Calu3 (cell line): ENCODE measurements at regions not wholly inside any gene's neighbourhood (a gene's known extent, or its start where the extent isn't known, plus 50 kb on each side); places are given as distances from the start of the nearest gene placed in this dataset.

Source experiments
- BruUV-seq: library from RNA; stranded (reverse); fragments of 400-500 nt; replicated peaks from 2 replicates; lab custom pipeline; 2021; lab: Mats Ljungman, UMichigan
- CTCF ChIA-PET: fragments of 300-600 bp; sonication (Branson Sonifier 250); formaldehyde crosslinking; loops from one replicate; lab custom pipeline; 2022; ENCODE audit warnings: antibody characterized with exemption; lab: Charles Lee
- DNase-seq: peaks from one replicate; pipeline ENCODE4 v3.0.0; 2022
- H3K27ac Mint-ChIP-seq: one replicate; pipeline ENCODE4 v1.8.0; 2022; ENCODE audit warnings: mixed read lengths; ENCODE audit not compliant: unreplicated experiment
- H3K27me3 Mint-ChIP-seq: one replicate; pipeline ENCODE4 v1.8.0; 2022; ENCODE audit warnings: mixed read lengths; ENCODE audit not compliant: unreplicated experiment
- H3K36me3 Mint-ChIP-seq: one replicate; pipeline ENCODE4 v1.8.0; 2022; ENCODE audit warnings: mild to moderate bottlenecking, moderate library complexity, mixed read lengths; ENCODE audit not compliant: insufficient read depth, unreplicated experiment
- H3K4me1 Mint-ChIP-seq: one replicate; pipeline ENCODE4 v1.8.0; 2022; ENCODE audit warnings: mild to moderate bottlenecking, low read depth, mixed read lengths; ENCODE audit not compliant: unreplicated experiment
- H3K4me3 Mint-ChIP-seq: one replicate; pipeline ENCODE4 v1.8.0; 2022; ENCODE audit warnings: mild to moderate bottlenecking, low read depth, moderate library complexity, mixed read lengths; ENCODE audit not compliant: unreplicated experiment
- H3K9me3 Mint-ChIP-seq: one replicate; pipeline ENCODE4 v1.8.0; 2022; ENCODE audit warnings: low read depth, mixed read lengths; ENCODE audit not compliant: unreplicated experiment
- intact Hi-C: fragments of 100-400 bp; cut with micrococcal nuclease; formaldehyde crosslinking; loops from one replicate; pipeline ENCODE4 v1.10.0; 2022; ENCODE audit not compliant: unreplicated experiment
- TF ChIP-seq, protein P1 (sequence below): fragments of 200-600 bp; IDR thresholded peaks from one replicate; pipeline ENCODE4 v1.8.0; 2022; ENCODE audit warnings: antibody characterized with exemption; ENCODE audit not compliant: unreplicated experiment

DNA sequence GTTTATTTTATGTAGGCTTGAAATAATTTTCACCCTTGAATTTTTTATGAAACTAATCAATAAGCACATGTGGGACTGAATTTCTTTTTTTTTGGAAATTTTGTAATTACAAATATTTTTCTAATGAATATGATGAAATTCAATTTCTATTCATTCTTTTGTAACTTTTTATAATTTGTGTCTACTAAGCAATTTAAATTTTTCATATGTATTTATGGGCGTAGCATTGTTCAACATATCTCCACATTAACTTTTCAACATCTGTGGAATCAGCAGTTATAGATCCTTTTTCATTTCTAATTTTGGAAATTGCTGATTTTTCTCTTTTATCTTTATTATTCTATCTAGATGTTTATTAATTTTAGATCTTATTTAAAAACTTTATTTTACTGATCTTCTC is 1320.3 kb downstream of the C4orf33 start:
- Mint-ChIP-seq H3K4me1 (no peaks in the 10 kb centered on the region), H3K9me3 (peaks cover 2% of the 10 kb centered on the region), H3K27ac (no peak overlapping the region), H3K4me3 (no peak overlapping the region), H3K36me3 (no peaks in the 10 kb centered on the region), H3K27me3 (no peaks in the 10 kb centered on the region)
- intact Hi-C loops = loop anchor here (5.0 kb wide), 1 partner anchor 59 kb away; no protein-coding TSS in a partner anchor
- no peak for DNase-seq
- TF ChIP-seq, protein P1, sequence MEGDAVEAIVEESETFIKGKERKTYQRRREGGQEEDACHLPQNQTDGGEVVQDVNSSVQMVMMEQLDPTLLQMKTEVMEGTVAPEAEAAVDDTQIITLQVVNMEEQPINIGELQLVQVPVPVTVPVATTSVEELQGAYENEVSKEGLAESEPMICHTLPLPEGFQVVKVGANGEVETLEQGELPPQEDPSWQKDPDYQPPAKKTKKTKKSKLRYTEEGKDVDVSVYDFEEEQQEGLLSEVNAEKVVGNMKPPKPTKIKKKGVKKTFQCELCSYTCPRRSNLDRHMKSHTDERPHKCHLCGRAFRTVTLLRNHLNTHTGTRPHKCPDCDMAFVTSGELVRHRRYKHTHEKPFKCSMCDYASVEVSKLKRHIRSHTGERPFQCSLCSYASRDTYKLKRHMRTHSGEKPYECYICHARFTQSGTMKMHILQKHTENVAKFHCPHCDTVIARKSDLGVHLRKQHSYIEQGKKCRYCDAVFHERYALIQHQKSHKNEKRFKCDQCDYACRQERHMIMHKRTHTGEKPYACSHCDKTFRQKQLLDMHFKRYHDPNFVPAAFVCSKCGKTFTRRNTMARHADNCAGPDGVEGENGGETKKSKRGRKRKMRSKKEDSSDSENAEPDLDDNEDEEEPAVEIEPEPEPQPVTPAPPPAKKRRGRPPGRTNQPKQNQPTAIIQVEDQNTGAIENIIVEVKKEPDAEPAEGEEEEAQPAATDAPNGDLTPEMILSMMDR = no peak
- CTCF ChIA-PET = no interaction called here
- no TSS peak for BruUV-seq

DNA sequence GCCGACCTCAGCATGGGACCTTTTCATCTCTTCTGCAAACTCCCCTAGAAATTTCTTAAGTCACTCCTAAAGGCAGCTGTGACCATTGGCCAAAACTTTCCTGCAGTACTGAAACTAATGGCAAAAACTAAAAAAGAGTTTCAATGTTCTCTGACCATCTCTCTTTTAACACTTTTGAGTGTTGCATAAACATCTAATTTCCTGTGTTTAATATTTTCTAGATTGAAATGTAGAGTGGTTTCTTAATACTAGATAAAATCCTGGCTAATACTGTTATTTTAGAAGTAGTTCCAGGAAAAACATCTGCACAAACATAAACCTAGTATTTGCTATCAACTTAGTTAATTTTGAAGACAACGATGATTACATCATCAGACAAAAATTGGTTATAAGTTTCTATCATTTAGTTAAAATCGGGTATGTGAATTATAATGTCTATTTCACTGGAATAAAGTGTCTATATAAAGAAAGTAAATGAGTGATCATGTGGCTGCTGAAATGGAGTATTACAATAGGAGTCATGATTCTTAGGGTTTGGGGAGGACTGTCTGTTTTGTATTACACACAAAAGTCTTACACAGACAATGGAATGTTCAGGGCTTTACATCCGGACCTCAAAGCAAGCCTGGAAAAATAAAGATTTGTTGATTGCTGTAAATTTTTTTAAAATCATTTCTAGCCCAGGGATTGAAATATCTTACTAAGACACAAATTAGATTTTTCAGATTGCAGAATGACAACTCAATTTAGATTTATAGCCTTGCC is 1323.4 kb downstream of the C4orf33 start:
- H3K36me3 Mint-ChIP-seq = no peaks in the 10 kb centered on the region
- CTCF ChIA-PET = no interaction called here
- no peaks in the 10 kb centered on the region for H3K27me3 Mint-ChIP-seq
- no peak for DNase-seq
- H3K9me3 Mint-ChIP-seq = no peaks in the 10 kb centered on the region
- no peak overlapping the region for H3K27ac Mint-ChIP-seq
- no TSS peak for BruUV-seq
- H3K4me3 Mint-ChIP-seq = no peak overlapping the region
- TF ChIP-seq, protein P1 = no peak
- H3K4me1 Mint-ChIP-seq = peaks cover 11% of the 10 kb centered on the region
- intact Hi-C loops = loop anchor here (5.0 kb wide), 1 partner anchor 62 kb away; no protein-coding TSS in a partner anchor

DNA sequence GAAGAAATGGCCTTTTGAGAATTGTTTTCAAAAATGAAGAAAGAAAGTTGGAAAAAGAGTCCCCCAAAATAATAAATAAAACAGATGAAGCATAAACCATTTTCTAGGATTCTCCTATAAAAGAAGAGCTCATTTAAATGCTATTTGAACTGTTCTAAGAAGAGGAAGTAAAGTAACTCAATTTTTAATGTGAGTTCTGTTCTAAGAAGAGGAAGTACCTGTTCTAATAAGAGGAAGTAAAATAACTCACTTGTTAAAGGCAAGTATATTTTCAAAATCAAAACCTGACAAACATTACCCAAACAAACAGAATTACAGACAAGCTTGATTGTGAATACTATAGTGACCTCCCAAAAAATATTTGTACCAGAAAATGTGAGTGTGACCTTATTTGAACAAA is 1326.3 kb downstream of the C4orf33 start:
- TF ChIP-seq, protein P1 = no peak
- no peak for DNase-seq
- Mint-ChIP-seq H3K27ac (peak overlapping the region; percentile 37), H3K4me3 (no peak overlapping the region), H3K36me3 (no peaks in the 10 kb centered on the region), H3K27me3 (no peaks in the 10 kb centered on the region), H3K9me3 (no peaks in the 10 kb centered on the region), H3K4me1 (peaks cover 11% of the 10 kb centered on the region)
- BruUV-seq = no TSS peak
- intact Hi-C loops = no loop called here
- CTCF ChIA-PET = no interaction called here

DNA sequence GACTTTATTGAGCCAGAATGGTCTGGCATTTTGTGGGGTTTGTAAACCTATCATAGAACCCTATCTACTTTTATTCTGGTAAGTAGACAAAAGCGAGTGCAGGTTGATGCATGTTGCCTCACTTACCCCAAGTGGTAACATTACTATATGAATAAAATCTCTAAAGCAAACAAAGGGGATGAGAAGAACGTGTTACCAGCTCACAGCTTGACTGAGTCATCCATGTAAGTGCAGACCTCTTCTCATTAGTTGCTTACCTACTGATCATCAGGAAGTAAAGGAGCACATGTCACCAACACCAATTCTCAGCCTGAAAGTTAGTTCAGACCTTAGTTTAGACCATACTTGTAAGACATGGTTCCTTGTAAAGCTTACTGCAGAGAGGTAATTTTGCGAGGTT is 1328.3 kb downstream of the C4orf33 start:
- Mint-ChIP-seq H3K9me3 (no peaks in the 10 kb centered on the region), H3K4me3 (no peak overlapping the region), H3K4me1 (peaks cover 11% of the 10 kb centered on the region), H3K27me3 (no peaks in the 10 kb centered on the region), H3K27ac (no peak overlapping the region), H3K36me3 (no peaks in the 10 kb centered on the region)
- intact Hi-C loops = no loop called here
- no peak for DNase-seq
- TF ChIP-seq, protein P1 = no peak
- CTCF ChIA-PET = no interaction called here
- BruUV-seq = no TSS peak
